HepG2 (cell line): ENCODE measurements at regions not wholly inside any gene's neighbourhood (a gene's known extent, or its start where the extent isn't known, plus 50 kb on each side); places are given as distances from the start of the nearest gene placed in this dataset.

Experiments
- ATF4 ChIP-seq, 2 experiments: fragments of 450-650 bp in 1 of 2; sonication (generic) in 1 of 2; formaldehyde crosslinking; IDR thresholded peaks; 2 replicates each; pipeline versions ENCODE4 v1.5.0 to v1.8.0; 2020 to 2022; ENCODE audit warnings: mild to moderate bottlenecking in 1 of 2, missing genetic modification reagents in 1 of 2
- CSRNP1 ChIP-seq: sonication (generic); formaldehyde crosslinking; IDR thresholded peaks from 2 replicates; pipeline ENCODE4 v1.8.1; 2023; ENCODE audit warnings: mild to moderate bottlenecking, missing genetic modification reagents
- EP300 ChIP-seq, 3 experiments: sonication (generic) in 1 of 3; formaldehyde crosslinking in 1 of 3; IDR thresholded peaks; 2 replicates each; pipeline versions ENCODE4 v1.5.1 to v1.6.1; 2011 to 2020; ENCODE audit warnings: low read depth in 2 of 3, low read length in 2 of 3, borderline replicate concordance in 1 of 3, improper control_type of control experiment in 1 of 3, mild to moderate bottlenecking in 1 of 3, missing genetic modification reagents in 1 of 3, moderate library complexity in 1 of 3
- MIER3 ChIP-seq: IDR thresholded peaks from 2 replicates; pipeline ENCODE4 v1.6.1; 2016; ENCODE audit warnings: missing compliant biosample characterization, borderline replicate concordance
- MXI1 ChIP-seq: IDR thresholded peaks from 3 replicates; pipeline ENCODE4 v1.6.1; 2012; ENCODE audit warnings: low read depth, low read length, inconsistent platforms, borderline replicate concordance
- ZSCAN29 ChIP-seq: sonication (generic); formaldehyde crosslinking; conservative IDR thresholded peaks from 2 replicates; pipeline ENCODE4 v1.4.0; 2020; ENCODE audit warnings: mild to moderate bottlenecking, missing genetic modification reagents
- TF ChIP-seq, protein P1 (sequence below): IDR thresholded peaks from 2 replicates; pipeline ENCODE4 v1.6.1; 2012; ENCODE audit warnings: low read depth, low read length, improper control_type of control experiment
- TF ChIP-seq, protein P2 (sequence below): IDR thresholded peaks from 2 replicates; pipeline ENCODE4 v1.6.1; 2016; ENCODE audit warnings: low read depth, borderline replicate concordance
- TF ChIP-seq, protein P3 (sequence below): sonication (generic); formaldehyde crosslinking; IDR thresholded peaks from 2 replicates; pipeline ENCODE4 v1.4.0; 2020; ENCODE audit warnings: missing genetic modification reagents, borderline replicate concordance

GRCh38 chr4:111641813-111642579, 503.3 kb upstream of the FAM241A start (continued):
- TF ChIP-seq, protein P1, sequence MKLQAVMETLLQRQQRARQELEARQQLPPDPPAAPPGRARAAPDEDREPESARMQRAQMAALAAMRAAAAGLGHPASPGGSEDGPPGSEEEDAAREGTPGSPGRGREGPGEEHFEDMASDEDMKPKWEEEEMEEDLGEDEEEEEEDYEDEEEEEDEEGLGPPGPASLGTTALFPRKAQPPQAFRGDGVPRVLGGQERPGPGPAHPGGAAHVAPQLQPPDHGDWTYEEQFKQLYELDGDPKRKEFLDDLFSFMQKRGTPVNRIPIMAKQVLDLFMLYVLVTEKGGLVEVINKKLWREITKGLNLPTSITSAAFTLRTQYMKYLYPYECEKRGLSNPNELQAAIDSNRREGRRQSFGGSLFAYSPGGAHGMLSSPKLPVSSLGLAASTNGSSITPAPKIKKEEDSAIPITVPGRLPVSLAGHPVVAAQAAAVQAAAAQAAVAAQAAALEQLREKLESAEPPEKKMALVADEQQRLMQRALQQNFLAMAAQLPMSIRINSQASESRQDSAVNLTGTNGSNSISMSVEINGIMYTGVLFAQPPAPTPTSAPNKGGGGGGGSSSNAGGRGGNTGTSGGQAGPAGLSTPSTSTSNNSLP: peak; percentile 70; the same call in 1 of the 2 replicates
- TF ChIP-seq CSRNP1 (no peak), MIER3 (no peak), EP300 (IDR thresholded peaks at IDR 0.05; ENCODE audit: low read depth in 2 of 2, low read length in 2 of 2) (0 out of 4 replicates have a peak, but pooled peaks of 1 of the 2 experiments have one; percentile 22), EP300 (CRISPR knock-in tag; IDR thresholded peaks at IDR 0.05; ENCODE audit: borderline replicate concordance) (no peak), ZSCAN29 (CRISPR knock-in tag) (no peak), MXI1 (no peak), ATF4 (CRISPR knock-in tag; IDR thresholded peaks at IDR 0.05) (peak in 1 of 2 experiments; percentile 65; a peak in 2 of 4 replicates)
- TF ChIP-seq, protein P2, sequence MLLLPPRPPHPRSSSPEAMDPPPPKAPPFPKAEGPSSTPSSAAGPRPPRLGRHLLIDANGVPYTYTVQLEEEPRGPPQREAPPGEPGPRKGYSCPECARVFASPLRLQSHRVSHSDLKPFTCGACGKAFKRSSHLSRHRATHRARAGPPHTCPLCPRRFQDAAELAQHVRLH (CRISPR knock-in tag): no peak
- TF ChIP-seq, protein P3, sequence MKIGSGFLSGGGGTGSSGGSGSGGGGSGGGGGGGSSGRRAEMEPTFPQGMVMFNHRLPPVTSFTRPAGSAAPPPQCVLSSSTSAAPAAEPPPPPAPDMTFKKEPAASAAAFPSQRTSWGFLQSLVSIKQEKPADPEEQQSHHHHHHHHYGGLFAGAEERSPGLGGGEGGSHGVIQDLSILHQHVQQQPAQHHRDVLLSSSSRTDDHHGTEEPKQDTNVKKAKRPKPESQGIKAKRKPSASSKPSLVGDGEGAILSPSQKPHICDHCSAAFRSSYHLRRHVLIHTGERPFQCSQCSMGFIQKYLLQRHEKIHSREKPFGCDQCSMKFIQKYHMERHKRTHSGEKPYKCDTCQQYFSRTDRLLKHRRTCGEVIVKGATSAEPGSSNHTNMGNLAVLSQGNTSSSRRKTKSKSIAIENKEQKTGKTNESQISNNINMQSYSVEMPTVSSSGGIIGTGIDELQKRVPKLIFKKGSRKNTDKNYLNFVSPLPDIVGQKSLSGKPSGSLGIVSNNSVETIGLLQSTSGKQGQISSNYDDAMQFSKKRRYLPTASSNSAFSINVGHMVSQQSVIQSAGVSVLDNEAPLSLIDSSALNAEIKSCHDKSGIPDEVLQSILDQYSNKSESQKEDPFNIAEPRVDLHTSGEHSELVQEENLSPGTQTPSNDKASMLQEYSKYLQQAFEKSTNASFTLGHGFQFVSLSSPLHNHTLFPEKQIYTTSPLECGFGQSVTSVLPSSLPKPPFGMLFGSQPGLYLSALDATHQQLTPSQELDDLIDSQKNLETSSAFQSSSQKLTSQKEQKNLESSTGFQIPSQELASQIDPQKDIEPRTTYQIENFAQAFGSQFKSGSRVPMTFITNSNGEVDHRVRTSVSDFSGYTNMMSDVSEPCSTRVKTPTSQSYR: no peak
